IPS-20b (cell line): ENCODE measurements at regions not wholly inside any gene's neighbourhood (a gene's known extent, or its start where the extent isn't known, plus 50 kb on each side); places are given as distances from the start of the nearest gene placed in this dataset.

Experiments
- H3K27ac ChIP-seq: one replicate; pipeline ENCODE4 v1.5.1; 2013; ENCODE audit warnings: low read length
- H3K27me3 ChIP-seq: 2 replicates; pipeline ENCODE4 v1.6.1; 2013; ENCODE audit warnings: mild to moderate bottlenecking, low read length, inconsistent platforms; ENCODE audit not compliant: insufficient read depth
- H3K36me3 ChIP-seq: 2 replicates; pipeline ENCODE4 v1.6.1; 2013; ENCODE audit warnings: low read depth, mild to moderate bottlenecking, inconsistent platforms, low read length, moderate library complexity; ENCODE audit not compliant: insufficient read depth
- H3K4me1 ChIP-seq: 2 replicates; pipeline ENCODE4 v1.6.1; 2013; ENCODE audit warnings: mild to moderate bottlenecking, control low read depth, inconsistent platforms, low read length, moderate library complexity; ENCODE audit not compliant: insufficient read depth
- H3K4me3 ChIP-seq: 2 replicates; pipeline ENCODE4 v1.5.1; 2013; ENCODE audit warnings: mild to moderate bottlenecking, low read length, inconsistent platforms
- H3K9ac ChIP-seq: 2 replicates; pipeline ENCODE4 v1.6.1; 2013; ENCODE audit warnings: low read depth, mild to moderate bottlenecking, inconsistent platforms, low read length, moderate library complexity
- H3K9me3 ChIP-seq: 2 replicates; pipeline ENCODE4 v1.6.1; 2013; ENCODE audit warnings: mild to moderate bottlenecking, low read depth, low read length, inconsistent platforms; ENCODE audit not compliant: insufficient read depth

GRCh38 chr14:65819569-65819968 is 407.0 kb downstream of the FUT8 start:
- Histone ChIP-seq H3K27ac (no peak overlapping the region), H3K9me3 (no peaks in the 10 kb centered on the region), H3K36me3 (no peaks in the 10 kb centered on the region), H3K4me1 (peaks cover 7% of the 10 kb centered on the region; the same call in 1 of the 2 replicates), H3K9ac (no peak overlapping the region), H3K4me3 (no peak overlapping the region), H3K27me3 (no peaks in the 10 kb centered on the region)

DNA sequence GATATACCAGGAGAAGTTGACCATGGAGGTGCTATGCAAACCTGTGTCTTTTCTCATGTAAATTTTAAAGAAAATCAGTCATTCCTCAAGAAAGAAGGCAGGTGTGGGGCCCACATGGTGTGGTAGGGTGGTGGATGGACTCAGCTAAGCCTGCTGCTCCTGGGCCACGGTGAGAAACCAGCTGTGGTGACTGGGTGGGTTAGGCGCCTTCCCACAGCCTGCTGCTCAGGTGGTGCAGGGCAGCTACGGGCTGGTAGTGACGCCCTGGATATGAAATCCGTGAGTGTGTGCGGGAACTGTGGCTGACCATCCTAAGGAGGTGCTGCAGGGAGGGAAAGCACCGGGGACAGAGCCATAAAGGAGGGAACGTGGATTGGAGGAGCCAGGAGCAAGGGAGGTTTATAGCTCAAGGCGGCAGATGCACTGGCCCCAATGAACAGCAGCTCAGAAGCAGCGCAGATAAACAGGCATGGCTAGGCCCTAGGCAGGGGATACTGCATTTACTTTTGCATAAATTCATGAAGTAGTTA is 408.8 kb downstream of the FUT8 start:
- H3K9ac ChIP-seq, result no peak overlapping the region
- H3K9me3 ChIP-seq, result no peaks in the 10 kb centered on the region
- H3K36me3 ChIP-seq, result no peaks in the 10 kb centered on the region
- no peaks in the 10 kb centered on the region for H3K27me3 ChIP-seq
- no peak overlapping the region for H3K27ac ChIP-seq
- H3K4me3 ChIP-seq, result no peak overlapping the region
- H3K4me1 ChIP-seq, result peaks cover 4% of the 10 kb centered on the region; the same call in 1 of the 2 replicates

GRCh38 chr14:65824285-65824977 is 411.9 kb downstream of the FUT8 start:
- no peak overlapping the region for H3K27ac ChIP-seq
- no peaks in the 10 kb centered on the region for H3K27me3 ChIP-seq
- no peaks in the 10 kb centered on the region for H3K36me3 ChIP-seq
- H3K9ac ChIP-seq, result no peak overlapping the region
- H3K4me3 ChIP-seq, result no peak overlapping the region
- peaks cover 4% of the 10 kb centered on the region; the same call in 1 of the 2 replicates for H3K4me1 ChIP-seq
- no peaks in the 10 kb centered on the region for H3K9me3 ChIP-seq

DNA sequence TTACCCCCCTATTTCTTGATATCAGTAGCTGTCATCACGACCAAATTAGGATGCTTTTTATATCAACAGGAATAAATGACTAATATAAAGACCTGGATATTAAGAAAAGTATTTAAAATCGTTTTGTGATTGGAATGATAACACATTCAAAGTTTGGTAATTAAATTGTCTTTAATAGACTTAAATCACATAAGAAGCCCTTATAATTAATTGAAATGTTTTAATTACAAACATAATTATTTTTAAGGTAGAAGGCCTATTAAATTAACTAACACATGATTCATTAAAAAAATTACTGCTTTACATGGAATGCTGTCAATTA is 412.4 kb downstream of the FUT8 start:
- Histone ChIP-seq H3K27me3 (no peaks in the 10 kb centered on the region), H3K9ac (no peak overlapping the region), H3K9me3 (no peaks in the 10 kb centered on the region), H3K4me3 (no peak overlapping the region), H3K36me3 (no peaks in the 10 kb centered on the region), H3K4me1 (peaks cover 4% of the 10 kb centered on the region; the same call in 1 of the 2 replicates), H3K27ac (no peak overlapping the region)

GRCh38 chr14:65826946-65827345 is 414.4 kb downstream of the FUT8 start:
- H3K27me3 ChIP-seq, result no peaks in the 10 kb centered on the region
- H3K4me1 ChIP-seq, result no peaks in the 10 kb centered on the region; the same call in 1 of the 2 replicates
- H3K9ac ChIP-seq, result no peak overlapping the region
- no peaks in the 10 kb centered on the region for H3K36me3 ChIP-seq
- no peak overlapping the region for H3K27ac ChIP-seq
- no peaks in the 10 kb centered on the region for H3K9me3 ChIP-seq
- H3K4me3 ChIP-seq, result no peak overlapping the region

- Histone ChIP-seq H3K27ac (no peak overlapping the region), H3K4me1 (no peaks in the 10 kb centered on the region; the same call in 1 of the 2 replicates), H3K4me3 (no peak overlapping the region), H3K36me3 (no peaks in the 10 kb centered on the region), H3K9ac (no peak overlapping the region), H3K27me3 (no peaks in the 10 kb centered on the region), H3K9me3 (no peaks in the 10 kb centered on the region)
Measured at GRCh38 chr14:65827520-65827919, 415.0 kb downstream of the FUT8 start.

- Histone ChIP-seq H3K27me3 (no peaks in the 10 kb centered on the region), H3K9me3 (no peaks in the 10 kb centered on the region), H3K4me3 (no peak overlapping the region), H3K4me1 (peaks cover 5% of the 10 kb centered on the region), H3K27ac (no peak overlapping the region), H3K36me3 (no peaks in the 10 kb centered on the region), H3K9ac (no peak overlapping the region)
Measured at GRCh38 chr14:65828396-65828795, 415.9 kb downstream of the FUT8 start.

DNA sequence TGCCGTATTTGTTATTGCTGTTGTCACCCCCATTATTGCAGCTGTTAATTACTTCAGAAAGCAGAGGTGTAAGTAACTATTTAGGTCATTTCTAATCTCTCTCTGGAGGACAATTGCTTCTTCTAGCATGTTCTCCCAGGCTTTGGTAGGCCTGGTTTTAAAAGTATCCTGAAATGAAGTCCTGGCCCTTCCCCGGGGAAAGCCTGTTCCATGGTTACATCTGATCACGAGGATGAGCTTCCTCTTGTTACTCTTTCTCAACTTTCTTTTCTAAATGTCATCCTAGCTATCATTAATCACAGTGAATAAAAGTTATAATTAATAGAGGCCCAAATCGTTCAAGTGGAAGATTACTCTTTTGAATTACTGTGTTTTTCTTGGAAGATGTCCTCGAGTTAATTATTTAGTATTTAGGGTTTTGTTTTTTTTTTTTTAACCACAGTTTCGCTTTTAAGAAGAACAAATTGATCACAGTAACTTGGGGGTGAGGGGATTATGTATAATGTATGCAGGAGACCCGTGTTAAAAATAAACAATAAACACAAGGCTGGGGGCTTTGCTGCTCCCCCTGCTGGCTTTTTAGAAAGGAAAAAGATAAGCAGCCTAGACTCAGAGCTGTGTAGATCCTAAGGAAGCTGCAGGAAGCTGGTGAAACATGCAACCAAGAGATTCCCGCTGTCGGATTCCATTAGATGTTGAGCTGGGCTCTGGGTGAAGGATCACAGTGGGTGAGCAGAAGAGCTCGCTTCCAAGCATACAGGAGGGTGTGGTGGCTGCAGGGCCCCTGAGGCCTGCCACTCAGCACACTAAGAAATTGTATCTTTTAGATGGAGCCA is 420.1 kb downstream of the FUT8 start:
- Histone ChIP-seq H3K4me3 (no peak overlapping the region), H3K36me3 (no peaks in the 10 kb centered on the region), H3K4me1 (peaks cover 20% of the 10 kb centered on the region), H3K9ac (no peak overlapping the region), H3K27me3 (no peaks in the 10 kb centered on the region), H3K27ac (no peak overlapping the region), H3K9me3 (no peaks in the 10 kb centered on the region)

GRCh38 chr14:65833267-65833880 is 420.8 kb downstream of the FUT8 start:
- Histone ChIP-seq H3K4me1 (peaks cover 20% of the 10 kb centered on the region), H3K27ac (no peak overlapping the region)

GRCh38 chr14:65834051-65834450 is 421.5 kb downstream of the FUT8 start:
- Histone ChIP-seq H3K9me3 (no peaks in the 10 kb centered on the region), H3K27me3 (no peaks in the 10 kb centered on the region), H3K36me3 (no peaks in the 10 kb centered on the region), H3K9ac (no peak overlapping the region), H3K4me1 (peaks cover 20% of the 10 kb centered on the region), H3K4me3 (no peak overlapping the region), H3K27ac (no peak overlapping the region)

More at GRCh38 chr14:65833267-65833880, 420.8 kb downstream of the FUT8 start:
- Histone ChIP-seq H3K9ac (no peak overlapping the region), H3K36me3 (no peaks in the 10 kb centered on the region), H3K4me3 (no peak overlapping the region), H3K9me3 (no peaks in the 10 kb centered on the region), H3K27me3 (no peaks in the 10 kb centered on the region)

DNA sequence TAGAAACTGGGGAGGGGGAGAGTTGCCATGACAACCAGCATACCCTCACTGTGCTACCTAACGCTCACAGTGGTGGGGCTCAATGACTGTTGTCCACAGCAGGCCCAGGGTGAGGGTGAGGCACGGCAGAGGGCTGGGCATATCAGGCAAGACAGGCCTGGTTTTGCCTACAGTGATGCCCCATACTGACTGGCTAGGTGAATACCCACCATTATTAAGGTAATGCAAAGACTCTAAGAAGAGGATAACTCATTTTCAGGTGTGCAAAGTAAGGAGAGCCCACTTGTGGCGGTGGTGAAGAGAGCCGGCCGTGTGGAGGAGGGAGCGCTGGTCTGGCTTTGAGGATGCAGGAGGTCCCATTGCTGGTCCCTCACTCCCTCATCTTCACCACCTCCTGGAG is 422.3 kb downstream of the FUT8 start:
- Histone ChIP-seq H3K9ac (no peak overlapping the region), H3K27me3 (no peaks in the 10 kb centered on the region), H3K27ac (no peak overlapping the region), H3K9me3 (no peaks in the 10 kb centered on the region), H3K4me1 (peaks cover 20% of the 10 kb centered on the region), H3K36me3 (no peaks in the 10 kb centered on the region), H3K4me3 (no peak overlapping the region)
